Fibroblast of lung (primary cell): ENCODE measurements at regions not wholly inside any gene's neighbourhood (a gene's known extent, or its start where the extent isn't known, plus 50 kb on each side); places are given as distances from the start of the nearest gene placed in this dataset.

Experiments
- DNase-seq, 2 donors: peaks; one replicate each; pipeline versions ENCODE4 v3.0.0 to v3.0.0-alpha.2; 2010; ENCODE audit warnings: low read depth in 2 of 2
- H2AFZ ChIP-seq: 2 replicates; pipeline ENCODE4 v1.5.1; 2012; ENCODE audit warnings: low read length, control low read depth, inconsistent platforms
- H3K27ac ChIP-seq: 2 replicates; pipeline ENCODE4 v1.5.1; 2011; ENCODE audit warnings: low read length, control low read depth; ENCODE audit not compliant: insufficient read depth
- H3K27me3 ChIP-seq: 2 replicates; pipeline ENCODE4 v1.5.1; 2011; ENCODE audit warnings: mild to moderate bottlenecking, low read length; ENCODE audit not compliant: control insufficient read depth, insufficient read depth
- H3K36me3 ChIP-seq: 2 replicates; pipeline ENCODE4 v1.5.1; 2011; ENCODE audit warnings: low read length; ENCODE audit not compliant: control insufficient read depth, insufficient read depth
- H3K4me1 ChIP-seq: 2 replicates; pipeline ENCODE4 v1.5.1; 2011; ENCODE audit warnings: low read length; ENCODE audit not compliant: control insufficient read depth, insufficient read depth; ENCODE audit errors: extremely low read depth
- H3K4me2 ChIP-seq: 2 replicates; pipeline ENCODE4 v1.5.1; 2011; ENCODE audit warnings: low read length, control low read depth; ENCODE audit not compliant: insufficient read depth; ENCODE audit errors: extremely low read depth
- H3K4me3 ChIP-seq, 4 experiments: fragments of 200-600 bp in 1 of 4; sonication (generic) in 1 of 4; replicated peaks in 1 of 4; 2 replicates each; pipeline ENCODE4 v1.5.1; 2011 to 2016; ENCODE audit warnings: low read length in 4 of 4, low read depth in 3 of 4, mild to moderate bottlenecking in 3 of 4, control low read depth in 2 of 4, inconsistent platforms in 1 of 4, mixed read lengths in 1 of 4; ENCODE audit not compliant: insufficient read depth in 1 of 4; ENCODE audit errors: control extremely low read depth in 1 of 4
- H3K79me2 ChIP-seq: 2 replicates; pipeline ENCODE4 v1.5.1; 2012; ENCODE audit warnings: mild to moderate bottlenecking, low read length, inconsistent platforms; ENCODE audit not compliant: control insufficient read depth, insufficient read depth
- H3K9ac ChIP-seq: 2 replicates; pipeline ENCODE4 v1.5.1; 2011; ENCODE audit warnings: mild to moderate bottlenecking, low read length, control low read depth; ENCODE audit not compliant: insufficient read depth
- H3K9me3 ChIP-seq: 2 replicates; pipeline ENCODE4 v1.5.1; 2012; ENCODE audit warnings: low read depth, low read length; ENCODE audit not compliant: control insufficient read depth, insufficient read depth
- H4K20me1 ChIP-seq: 2 replicates; pipeline ENCODE4 v1.5.1; 2011; ENCODE audit warnings: low read length; ENCODE audit not compliant: control insufficient read depth, insufficient read depth; ENCODE audit errors: extremely low read depth
- EZH2 ChIP-seq: IDR thresholded peaks from 2 replicates; pipeline ENCODE4 v1.5.1; 2012; ENCODE audit warnings: low read length, control low read depth, mild to moderate bottlenecking; ENCODE audit errors: missing control alignments
- TF ChIP-seq, protein P1 (sequence below), 2 donors: IDR thresholded peaks in 1 of 2; conservative IDR thresholded peaks in 1 of 2; 1 replicate in 1 of 2; 2 replicates in 1 of 2; pipeline ENCODE4 v1.5.1; 2011 to 2012; ENCODE audit warnings: low read length in 2 of 2, control low read depth in 1 of 2, inconsistent platforms in 1 of 2, low read depth in 1 of 2, mild to moderate bottlenecking in 1 of 2

DNA sequence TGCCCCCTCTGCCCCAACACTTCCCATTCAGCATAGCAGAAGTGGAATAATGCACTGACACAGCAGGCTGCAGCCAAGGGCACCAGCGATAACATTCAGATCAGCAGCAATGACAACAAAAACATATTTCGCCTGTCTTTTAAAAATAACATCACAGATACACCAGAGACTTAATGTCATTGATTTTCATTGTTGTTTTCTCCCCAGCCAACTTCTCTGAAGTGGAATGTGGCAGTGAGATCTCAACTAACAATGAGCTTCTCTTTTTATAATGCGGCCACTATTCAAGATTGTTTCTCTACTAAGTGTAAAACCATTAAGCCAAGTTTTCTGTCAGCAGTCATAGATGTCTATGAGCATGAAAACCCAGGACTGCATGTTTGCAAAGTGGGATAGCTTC is 158.2 kb upstream of the TMEM229A start:
- TF ChIP-seq, protein P1, sequence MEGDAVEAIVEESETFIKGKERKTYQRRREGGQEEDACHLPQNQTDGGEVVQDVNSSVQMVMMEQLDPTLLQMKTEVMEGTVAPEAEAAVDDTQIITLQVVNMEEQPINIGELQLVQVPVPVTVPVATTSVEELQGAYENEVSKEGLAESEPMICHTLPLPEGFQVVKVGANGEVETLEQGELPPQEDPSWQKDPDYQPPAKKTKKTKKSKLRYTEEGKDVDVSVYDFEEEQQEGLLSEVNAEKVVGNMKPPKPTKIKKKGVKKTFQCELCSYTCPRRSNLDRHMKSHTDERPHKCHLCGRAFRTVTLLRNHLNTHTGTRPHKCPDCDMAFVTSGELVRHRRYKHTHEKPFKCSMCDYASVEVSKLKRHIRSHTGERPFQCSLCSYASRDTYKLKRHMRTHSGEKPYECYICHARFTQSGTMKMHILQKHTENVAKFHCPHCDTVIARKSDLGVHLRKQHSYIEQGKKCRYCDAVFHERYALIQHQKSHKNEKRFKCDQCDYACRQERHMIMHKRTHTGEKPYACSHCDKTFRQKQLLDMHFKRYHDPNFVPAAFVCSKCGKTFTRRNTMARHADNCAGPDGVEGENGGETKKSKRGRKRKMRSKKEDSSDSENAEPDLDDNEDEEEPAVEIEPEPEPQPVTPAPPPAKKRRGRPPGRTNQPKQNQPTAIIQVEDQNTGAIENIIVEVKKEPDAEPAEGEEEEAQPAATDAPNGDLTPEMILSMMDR (conservative IDR thresholded peaks at IDR 0.05 in 1 of 2, IDR thresholded peaks at IDR 0.05 in 1 of 2; ENCODE audit: low read depth in 1 of 2, low read length in 2 of 2): no peak
- no peak for TF ChIP-seq EZH2
- no peak overlapping the region for H3K27ac ChIP-seq
- H3K4me2 ChIP-seq: no peak overlapping the region
- DNase-seq: no peak
- no peak overlapping the region for H2AFZ ChIP-seq
- no peaks in the 10 kb centered on the region for H3K9me3 ChIP-seq
- no peak overlapping the region for H3K4me3 ChIP-seq
- no peaks in the 10 kb centered on the region for H3K79me2 ChIP-seq
- H3K9ac ChIP-seq: no peak overlapping the region
- no peaks in the 10 kb centered on the region for H3K27me3 ChIP-seq
- H3K4me1 ChIP-seq: no peaks in the 10 kb centered on the region
- H3K36me3 ChIP-seq: no peaks in the 10 kb centered on the region
- no peaks in the 10 kb centered on the region for H4K20me1 ChIP-seq

DNA sequence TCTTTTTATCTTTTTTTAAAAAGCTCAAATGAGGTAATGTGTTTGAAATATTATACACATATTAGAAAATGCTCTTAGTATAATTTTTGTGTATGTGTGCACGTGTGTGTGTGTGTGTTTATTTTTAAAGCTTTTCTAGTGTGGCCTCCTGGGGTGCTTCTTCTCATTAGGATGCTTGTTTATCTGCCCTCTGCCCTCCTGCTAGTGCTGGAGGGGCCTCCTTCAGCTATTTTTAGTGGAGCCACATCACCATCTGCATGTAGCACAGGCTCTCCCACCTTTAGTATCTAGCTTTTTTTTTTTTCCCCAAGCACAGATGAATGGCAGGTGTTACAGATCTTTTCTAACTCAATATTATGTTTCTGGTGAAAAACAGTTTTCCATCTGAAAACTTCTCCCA is 155.7 kb upstream of the TMEM229A start:
- TF ChIP-seq EZH2: no peak
- TF ChIP-seq, protein P1 (conservative IDR thresholded peaks at IDR 0.05 in 1 of 2, IDR thresholded peaks at IDR 0.05 in 1 of 2; ENCODE audit: low read depth in 1 of 2, low read length in 2 of 2): no peak
- Histone ChIP-seq H3K4me1 (no peaks in the 10 kb centered on the region), H3K9me3 (no peaks in the 10 kb centered on the region), H3K36me3 (no peaks in the 10 kb centered on the region), H4K20me1 (no peaks in the 10 kb centered on the region), H3K27me3 (no peaks in the 10 kb centered on the region), H3K4me2 (no peak overlapping the region), H3K4me3 (no peak overlapping the region), H3K79me2 (no peaks in the 10 kb centered on the region), H2AFZ (no peak overlapping the region), H3K9ac (no peak overlapping the region), H3K27ac (no peak overlapping the region)
- no peak for DNase-seq

DNA sequence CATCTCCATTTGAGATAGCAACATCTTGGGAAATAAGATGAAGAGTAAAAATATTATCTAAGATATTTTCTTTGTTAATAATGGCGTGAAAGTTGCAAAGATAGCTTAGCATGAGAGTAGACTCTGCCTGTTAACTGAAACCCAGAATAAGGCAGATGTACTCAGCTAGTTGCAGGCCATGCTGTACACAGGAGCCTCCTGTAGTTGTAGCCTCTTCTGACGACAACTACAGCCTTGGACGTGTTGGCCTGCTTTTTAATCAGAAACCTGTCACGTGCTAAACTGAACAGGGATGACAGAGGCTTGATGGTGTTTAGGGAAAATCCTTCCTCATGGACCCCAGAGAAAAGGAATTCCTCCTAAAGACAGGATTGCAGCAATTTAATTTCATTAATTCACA is 155.1 kb upstream of the TMEM229A start:
- Histone ChIP-seq H2AFZ (no peak overlapping the region), H3K9ac (no peak overlapping the region), H3K79me2 (no peaks in the 10 kb centered on the region), H3K27ac (no peak overlapping the region), H4K20me1 (no peaks in the 10 kb centered on the region), H3K4me1 (no peaks in the 10 kb centered on the region), H3K4me3 (no peak overlapping the region), H3K27me3 (no peaks in the 10 kb centered on the region), H3K9me3 (no peaks in the 10 kb centered on the region), H3K36me3 (no peaks in the 10 kb centered on the region), H3K4me2 (no peak overlapping the region)
- no peak for DNase-seq
- TF ChIP-seq, protein P1 (conservative IDR thresholded peaks at IDR 0.05 in 1 of 2, IDR thresholded peaks at IDR 0.05 in 1 of 2; ENCODE audit: low read depth in 1 of 2, low read length in 2 of 2): no peak
- no peak for TF ChIP-seq EZH2
